HEK293 (cell line): ENCODE measurements at regions not wholly inside any gene's neighbourhood (a gene's known extent, or its start where the extent isn't known, plus 50 kb on each side); places are given as distances from the start of the nearest gene placed in this dataset.

Experiments used
- CTCF ChIA-PET: fragments of 350-600 bp; formaldehyde crosslinking; extraction: SDS; loops from one replicate; lab custom pipeline; 2021; ENCODE audit warnings: antibody characterized with exemption; lab: Yijun Ruan, JAX
- POLR2A ChIA-PET: fragments of 300-600 bp; formaldehyde crosslinking; extraction: SDS; loops from one replicate; lab custom pipeline; 2020; ENCODE audit warnings: antibody characterized with exemption, inconsistent platforms; lab: Yijun Ruan, JAX
- H3K27ac ChIP-seq: fragments of 200-500 bp; sonication (Bioruptor generic); 2 replicates; pipeline ENCODE4 v1.5.1; 2014; ENCODE audit warnings: low read depth, low read length, control low read depth, inconsistent platforms; ENCODE audit errors: extremely low read depth
- H3K36me3 ChIP-seq, 2 experiments: fragments of 200-500 bp in 1 of 2; sonication (Bioruptor generic) in 1 of 2; 1 replicate in 1 of 2; 2 replicates in 1 of 2; pipeline ENCODE4 v1.5.1; 2014 to 2017; ENCODE audit warnings: inconsistent platforms in 2 of 2, low read length in 2 of 2; ENCODE audit not compliant: control insufficient read depth in 2 of 2, insufficient read depth in 1 of 2
- H3K4me1 ChIP-seq: fragments of 200-500 bp; sonication (Bioruptor generic); 2 replicates; pipeline ENCODE4 v1.5.1; 2014; ENCODE audit warnings: mild to moderate bottlenecking, low read length, inconsistent platforms; ENCODE audit not compliant: control insufficient read depth, insufficient read depth
- H3K4me3 ChIP-seq: 2 replicates; pipeline ENCODE4 v1.5.1; 2011; ENCODE audit warnings: low read depth, mild to moderate bottlenecking, control low read depth, low read length, moderate library complexity
- H3K9me3 ChIP-seq: fragments of 200-500 bp; sonication (Bioruptor generic); 2 replicates; pipeline ENCODE4 v1.5.1; 2014; ENCODE audit warnings: low read depth, low read length, inconsistent platforms; ENCODE audit not compliant: control insufficient read depth, insufficient read depth
- GFI1B ChIP-seq: fragments of 450-650 bp; formaldehyde crosslinking; IDR thresholded peaks from 2 replicates; pipeline ENCODE4 v1.5.1; 2016; ENCODE audit warnings: missing biosample characterization, missing genetic modification characterization
- HOXD13 ChIP-seq: sonication (generic); formaldehyde crosslinking; IDR thresholded peaks from 2 replicates; pipeline ENCODE4 v1.8.0; 2022; ENCODE audit warnings: missing genetic modification reagents, borderline replicate concordance
- MEIS1 ChIP-seq: sonication (generic); formaldehyde crosslinking; IDR thresholded peaks from 2 replicates; pipeline ENCODE4 v1.8.1; 2022; ENCODE audit warnings: missing genetic modification reagents, mild to moderate bottlenecking, borderline replicate concordance
- SETDB1 ChIP-seq: IDR thresholded peaks from one replicate; pipeline ENCODE4 v1.6.1; 2017; ENCODE audit warnings: mild to moderate bottlenecking, low read length, moderate library complexity, mixed read lengths; ENCODE audit not compliant: insufficient read length
- ZBTB1 ChIP-seq: fragments of 450-650 bp; formaldehyde crosslinking; IDR thresholded peaks from 2 replicates; pipeline ENCODE4 v1.5.1; 2016; ENCODE audit warnings: missing biosample characterization, missing genetic modification characterization
- ZBTB17 ChIP-seq: fragments of 450-650 bp; formaldehyde crosslinking; IDR thresholded peaks from 2 replicates; pipeline ENCODE4 v1.5.1; 2016; ENCODE audit warnings: missing biosample characterization, missing genetic modification characterization
- ZBTB20 ChIP-seq: fragments of 450-650 bp; formaldehyde crosslinking; IDR thresholded peaks from 2 replicates; pipeline ENCODE4 v1.5.1; 2016; ENCODE audit warnings: missing biosample characterization, missing genetic modification characterization
- ZFHX2 ChIP-seq: fragments of 450-650 bp; formaldehyde crosslinking; conservative IDR thresholded peaks from 2 replicates; pipeline ENCODE4 v1.5.1; 2016; ENCODE audit warnings: missing biosample characterization, missing genetic modification characterization
- ZNF114 ChIP-seq: fragments of 450-650 bp; formaldehyde crosslinking; IDR thresholded peaks from 2 replicates; pipeline ENCODE4 v1.5.0; 2017; ENCODE audit warnings: missing biosample characterization, missing genetic modification characterization
- ZNF140 ChIP-seq: fragments of 450-650 bp; formaldehyde crosslinking; IDR thresholded peaks from 2 replicates; pipeline ENCODE4 v1.5.1; 2016; ENCODE audit warnings: missing biosample characterization, missing genetic modification characterization
- ZNF157 ChIP-seq: fragments of 450-650 bp; formaldehyde crosslinking; IDR thresholded peaks from 2 replicates; pipeline ENCODE4 v1.5.1; 2016; ENCODE audit warnings: missing biosample characterization, missing genetic modification characterization
- ZNF184 ChIP-seq: fragments of 450-650 bp; IDR thresholded peaks from 2 replicates; pipeline ENCODE4 v1.5.1; 2018; ENCODE audit warnings: missing biosample characterization, mild to moderate bottlenecking, missing genetic modification characterization
- ZNF23 ChIP-seq: fragments of 450-650 bp; formaldehyde crosslinking; IDR thresholded peaks from 2 replicates; pipeline ENCODE4 v1.5.1; 2016; ENCODE audit warnings: missing biosample characterization, missing genetic modification characterization, borderline replicate concordance
- ZNF423 ChIP-seq: fragments of 450-650 bp; formaldehyde crosslinking; IDR thresholded peaks from 2 replicates; pipeline ENCODE4 v1.5.1; 2016; ENCODE audit warnings: missing biosample characterization, missing genetic modification characterization
- ZNF473 ChIP-seq: fragments of 450-650 bp; formaldehyde crosslinking; IDR thresholded peaks from 2 replicates; pipeline ENCODE4 v1.5.1; 2017; ENCODE audit warnings: missing biosample characterization, missing genetic modification characterization
- ZNF544 ChIP-seq: fragments of 450-650 bp; formaldehyde crosslinking; IDR thresholded peaks from 2 replicates; pipeline ENCODE4 v1.5.0; 2017; ENCODE audit warnings: missing biosample characterization, missing genetic modification characterization
- ZNF549 ChIP-seq: fragments of 450-650 bp; IDR thresholded peaks from 2 replicates; pipeline ENCODE4 v1.5.1; 2018; ENCODE audit warnings: missing biosample characterization, missing genetic modification characterization, mild to moderate bottlenecking, inconsistent platforms, moderate library complexity
- ZNF600 ChIP-seq: fragments of 450-650 bp; formaldehyde crosslinking; IDR thresholded peaks from 2 replicates; pipeline ENCODE4 v1.5.1; 2016; ENCODE audit warnings: missing biosample characterization, missing genetic modification characterization
- ZNF677 ChIP-seq: fragments of 450-650 bp; IDR thresholded peaks from 2 replicates; pipeline ENCODE4 v1.5.0; 2018; ENCODE audit warnings: missing biosample characterization, mild to moderate bottlenecking, missing genetic modification characterization, moderate library complexity
- ZNF707 ChIP-seq: fragments of 450-650 bp; formaldehyde crosslinking; IDR thresholded peaks from 2 replicates; pipeline ENCODE4 v1.5.1; 2016; ENCODE audit warnings: missing biosample characterization, missing genetic modification characterization
- ZNF747 ChIP-seq: fragments of 450-650 bp; formaldehyde crosslinking; IDR thresholded peaks from 2 replicates; pipeline ENCODE4 v1.5.1; 2016; ENCODE audit warnings: missing biosample characterization, missing genetic modification characterization
- ZNF791 ChIP-seq: fragments of 450-650 bp; formaldehyde crosslinking; IDR thresholded peaks from 2 replicates; pipeline ENCODE4 v1.5.1; 2016; ENCODE audit warnings: missing biosample characterization, missing genetic modification characterization
- ZNF830 ChIP-seq: fragments of 450-650 bp; IDR thresholded peaks from 2 replicates; pipeline ENCODE4 v1.5.0; 2018; ENCODE audit warnings: missing biosample characterization, missing genetic modification characterization, low read depth, mild to moderate bottlenecking, moderate library complexity
- ZSCAN23 ChIP-seq: fragments of 450-650 bp; formaldehyde crosslinking; IDR thresholded peaks from 2 replicates; pipeline ENCODE4 v1.5.1; 2016; ENCODE audit warnings: missing biosample characterization, missing genetic modification characterization
- TF ChIP-seq, protein P1 (sequence below): fragments of 450-650 bp; formaldehyde crosslinking; IDR thresholded peaks from 2 replicates; pipeline ENCODE4 v1.5.1; 2016; ENCODE audit warnings: missing biosample characterization, missing genetic modification characterization, borderline replicate concordance
- TF ChIP-seq, protein P2 (sequence below): fragments of 450-650 bp; formaldehyde crosslinking; IDR thresholded peaks from 2 replicates; pipeline ENCODE4 v1.5.1; 2017; ENCODE audit warnings: missing biosample characterization, missing genetic modification characterization
- TF ChIP-seq, protein P3 (sequence below): IDR thresholded peaks from 2 replicates; pipeline ENCODE4 v1.6.1; 2011; ENCODE audit warnings: mild to moderate bottlenecking, low read depth, low read length, borderline replicate concordance
- TF ChIP-seq, protein P4 (sequence below): fragments of 450-650 bp; formaldehyde crosslinking; IDR thresholded peaks from 2 replicates; pipeline ENCODE4 v1.5.1; 2016; ENCODE audit warnings: missing biosample characterization, missing genetic modification characterization

DNA sequence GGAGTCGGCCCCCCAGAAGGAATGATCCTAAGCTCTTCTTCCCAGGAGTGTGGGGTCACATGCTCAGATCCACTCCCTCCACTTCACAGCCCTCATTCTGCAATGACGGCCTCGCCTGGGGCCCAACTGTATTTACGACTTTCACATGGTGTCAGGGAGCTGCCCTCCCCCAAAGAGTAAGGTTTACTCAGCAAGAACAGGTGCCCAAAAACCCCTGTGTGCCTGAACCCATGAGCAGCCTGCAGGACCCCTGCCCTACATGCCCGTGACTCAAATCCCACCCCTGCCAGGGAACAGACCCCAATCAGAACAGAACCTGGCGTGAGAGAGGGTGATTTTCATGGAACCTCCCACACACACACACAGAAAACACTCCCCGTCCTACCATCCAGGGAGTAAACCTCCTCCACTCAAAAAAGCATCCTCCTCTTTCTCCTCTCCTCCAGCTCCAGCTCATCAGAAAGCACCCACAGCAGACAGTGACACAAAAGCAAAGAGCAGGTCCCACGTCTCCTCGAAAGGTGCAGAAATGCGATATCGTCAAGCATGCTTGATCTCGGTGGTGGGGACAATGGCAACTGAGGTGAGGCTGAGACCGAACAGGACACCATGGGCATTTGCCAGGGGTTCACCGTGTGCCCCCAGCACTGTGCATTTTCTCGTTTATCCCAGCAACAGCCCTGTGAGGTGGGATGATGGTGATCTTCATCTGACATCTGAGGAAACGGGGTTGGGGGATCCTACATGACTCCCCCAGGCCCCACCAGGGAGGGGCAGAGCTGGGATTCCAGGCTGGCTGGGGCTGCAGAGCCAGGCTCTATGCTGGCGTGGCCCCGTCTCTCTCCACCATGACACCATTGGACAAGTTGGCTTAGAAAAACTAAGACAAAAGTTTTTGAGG is 397.9 kb downstream of the NPHP4 start:
- Histone ChIP-seq H3K4me3 (no peak overlapping the region), H3K9me3 (no peaks in the 10 kb centered on the region), H3K27ac (no peak overlapping the region), H3K36me3 (no peaks in the 10 kb centered on the region), H3K4me1 (no peaks in the 10 kb centered on the region)
- no peak for TF ChIP-seq ZNF707 (tag by site-specific recombination)
- TF ChIP-seq ZSCAN23 (tag by site-specific recombination) = no peak
- no peak for TF ChIP-seq ZBTB20 (tag by site-specific recombination)
- TF ChIP-seq ZNF114 (tag by site-specific recombination) = no peak
- no peak for TF ChIP-seq ZNF140 (tag by site-specific recombination)
- no peak for TF ChIP-seq ZNF600
- TF ChIP-seq ZNF23 (tag by site-specific recombination) = no peak
- TF ChIP-seq, protein P1, sequence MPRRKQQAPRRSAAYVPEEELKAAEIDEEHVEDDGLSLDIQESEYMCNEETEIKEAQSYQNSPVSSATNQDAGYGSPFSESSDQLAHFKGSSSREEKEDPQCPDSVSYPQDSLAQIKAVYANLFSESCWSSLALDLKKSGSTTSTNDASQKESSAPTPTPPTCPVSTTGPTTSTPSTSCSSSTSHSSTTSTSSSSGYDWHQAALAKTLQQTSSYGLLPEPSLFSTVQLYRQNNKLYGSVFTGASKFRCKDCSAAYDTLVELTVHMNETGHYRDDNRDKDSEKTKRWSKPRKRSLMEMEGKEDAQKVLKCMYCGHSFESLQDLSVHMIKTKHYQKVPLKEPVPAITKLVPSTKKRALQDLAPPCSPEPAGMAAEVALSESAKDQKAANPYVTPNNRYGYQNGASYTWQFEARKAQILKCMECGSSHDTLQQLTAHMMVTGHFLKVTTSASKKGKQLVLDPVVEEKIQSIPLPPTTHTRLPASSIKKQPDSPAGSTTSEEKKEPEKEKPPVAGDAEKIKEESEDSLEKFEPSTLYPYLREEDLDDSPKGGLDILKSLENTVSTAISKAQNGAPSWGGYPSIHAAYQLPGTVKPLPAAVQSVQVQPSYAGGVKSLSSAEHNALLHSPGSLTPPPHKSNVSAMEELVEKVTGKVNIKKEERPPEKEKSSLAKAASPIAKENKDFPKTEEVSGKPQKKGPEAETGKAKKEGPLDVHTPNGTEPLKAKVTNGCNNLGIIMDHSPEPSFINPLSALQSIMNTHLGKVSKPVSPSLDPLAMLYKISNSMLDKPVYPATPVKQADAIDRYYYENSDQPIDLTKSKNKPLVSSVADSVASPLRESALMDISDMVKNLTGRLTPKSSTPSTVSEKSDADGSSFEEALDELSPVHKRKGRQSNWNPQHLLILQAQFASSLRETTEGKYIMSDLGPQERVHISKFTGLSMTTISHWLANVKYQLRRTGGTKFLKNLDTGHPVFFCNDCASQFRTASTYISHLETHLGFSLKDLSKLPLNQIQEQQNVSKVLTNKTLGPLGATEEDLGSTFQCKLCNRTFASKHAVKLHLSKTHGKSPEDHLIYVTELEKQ (tag by site-specific recombination) = no peak
- no peak for TF ChIP-seq SETDB1
- no peak for TF ChIP-seq ZNF747 (tag by site-specific recombination)
- TF ChIP-seq, protein P2, sequence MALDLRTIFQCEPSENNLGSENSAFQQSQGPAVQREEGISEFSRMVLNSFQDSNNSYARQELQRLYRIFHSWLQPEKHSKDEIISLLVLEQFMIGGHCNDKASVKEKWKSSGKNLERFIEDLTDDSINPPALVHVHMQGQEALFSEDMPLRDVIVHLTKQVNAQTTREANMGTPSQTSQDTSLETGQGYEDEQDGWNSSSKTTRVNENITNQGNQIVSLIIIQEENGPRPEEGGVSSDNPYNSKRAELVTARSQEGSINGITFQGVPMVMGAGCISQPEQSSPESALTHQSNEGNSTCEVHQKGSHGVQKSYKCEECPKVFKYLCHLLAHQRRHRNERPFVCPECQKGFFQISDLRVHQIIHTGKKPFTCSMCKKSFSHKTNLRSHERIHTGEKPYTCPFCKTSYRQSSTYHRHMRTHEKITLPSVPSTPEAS (tag by site-specific recombination) = no peak
- TF ChIP-seq MEIS1 = no peak
- TF ChIP-seq ZNF830 = no peak
- TF ChIP-seq ZNF549 (tag by site-specific recombination) = no peak
- CTCF ChIA-PET = no interaction called here
- POLR2A ChIA-PET = no interaction called here

DNA sequence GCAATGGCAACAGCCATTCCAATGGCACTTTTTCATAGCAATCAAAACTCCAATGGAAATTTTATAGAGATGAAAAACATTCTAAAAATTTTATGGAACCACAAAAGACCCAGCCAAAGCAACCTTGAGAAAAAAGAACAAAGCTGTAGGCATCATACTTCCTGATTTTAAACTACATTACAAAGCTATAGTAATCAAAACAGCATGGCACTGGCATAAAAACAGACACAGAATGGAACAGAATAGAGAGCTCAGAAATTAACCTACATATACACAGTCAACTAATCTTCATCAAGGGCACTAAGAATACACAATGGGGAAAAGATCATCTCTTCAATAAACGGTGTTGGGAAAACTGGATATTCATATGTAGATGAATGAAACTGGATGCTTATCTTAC is 401.5 kb downstream of the NPHP4 start:
- H3K4me1 ChIP-seq = no peaks in the 10 kb centered on the region
- POLR2A ChIA-PET = no interaction called here
- H3K4me3 ChIP-seq = no peak overlapping the region
- H3K36me3 ChIP-seq = no peaks in the 10 kb centered on the region
- no peak overlapping the region for H3K27ac ChIP-seq
- H3K9me3 ChIP-seq = no peaks in the 10 kb centered on the region
- CTCF ChIA-PET = no interaction called here
- TF ChIP-seq, protein P3, sequence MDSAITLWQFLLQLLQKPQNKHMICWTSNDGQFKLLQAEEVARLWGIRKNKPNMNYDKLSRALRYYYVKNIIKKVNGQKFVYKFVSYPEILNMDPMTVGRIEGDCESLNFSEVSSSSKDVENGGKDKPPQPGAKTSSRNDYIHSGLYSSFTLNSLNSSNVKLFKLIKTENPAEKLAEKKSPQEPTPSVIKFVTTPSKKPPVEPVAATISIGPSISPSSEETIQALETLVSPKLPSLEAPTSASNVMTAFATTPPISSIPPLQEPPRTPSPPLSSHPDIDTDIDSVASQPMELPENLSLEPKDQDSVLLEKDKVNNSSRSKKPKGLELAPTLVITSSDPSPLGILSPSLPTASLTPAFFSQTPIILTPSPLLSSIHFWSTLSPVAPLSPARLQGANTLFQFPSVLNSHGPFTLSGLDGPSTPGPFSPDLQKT = no peak
- TF ChIP-seq, protein P4, sequence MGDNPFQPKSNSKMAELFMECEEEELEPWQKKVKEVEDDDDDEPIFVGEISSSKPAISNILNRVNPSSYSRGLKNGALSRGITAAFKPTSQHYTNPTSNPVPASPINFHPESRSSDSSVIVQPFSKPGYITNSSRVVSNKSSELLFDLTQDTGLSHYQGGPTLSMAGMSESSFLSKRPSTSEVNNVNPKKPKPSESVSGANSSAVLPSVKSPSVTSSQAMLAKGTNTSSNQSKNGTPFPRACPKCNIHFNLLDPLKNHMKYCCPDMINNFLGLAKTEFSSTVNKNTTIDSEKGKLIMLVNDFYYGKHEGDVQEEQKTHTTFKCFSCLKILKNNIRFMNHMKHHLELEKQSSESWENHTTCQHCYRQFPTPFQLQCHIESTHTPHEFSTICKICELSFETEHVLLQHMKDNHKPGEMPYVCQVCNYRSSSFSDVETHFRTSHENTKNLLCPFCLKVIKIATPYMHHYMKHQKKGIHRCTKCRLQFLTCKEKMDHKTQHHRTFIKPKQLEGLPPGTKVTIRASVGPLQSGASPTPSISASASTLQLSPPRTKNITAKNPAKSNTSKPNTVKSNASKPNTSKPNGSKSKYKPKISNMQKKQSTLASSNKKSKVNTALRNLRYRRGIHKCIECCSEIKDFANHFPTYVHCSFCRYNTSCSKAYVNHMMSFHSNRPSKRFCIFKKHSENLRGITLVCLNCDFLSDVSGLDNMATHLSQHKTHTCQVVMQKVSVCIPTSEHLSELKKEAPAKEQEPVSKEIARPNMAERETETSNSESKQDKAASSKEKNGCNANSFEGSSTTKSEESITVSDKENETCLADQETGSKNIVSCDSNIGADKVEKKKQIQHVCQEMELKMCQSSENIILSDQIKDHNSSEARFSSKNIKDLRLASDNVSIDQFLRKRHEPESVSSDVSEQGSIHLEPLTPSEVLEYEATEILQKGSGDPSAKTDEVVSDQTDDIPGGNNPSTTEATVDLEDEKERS (tag by site-specific recombination) = peak; percentile 89; the same call in 1 of the 2 replicates
- no peak for TF ChIP-seq ZNF677 (tag by site-specific recombination)
- no peak for TF ChIP-seq ZNF544 (tag by site-specific recombination)
- TF ChIP-seq ZNF184 (tag by site-specific recombination) = no peak
- TF ChIP-seq ZFHX2 (tag by site-specific recombination) = no peak
- no peak for TF ChIP-seq ZNF423 (tag by site-specific recombination)
- TF ChIP-seq ZNF473 (tag by site-specific recombination) = no peak
- TF ChIP-seq ZBTB17 (tag by site-specific recombination) = no peak
- TF ChIP-seq ZNF140 (tag by site-specific recombination) = no peak
- TF ChIP-seq HOXD13 (CRISPR knock-in tag) = no peak
- TF ChIP-seq GFI1B (tag by site-specific recombination) = no peak
- TF ChIP-seq ZNF23 (tag by site-specific recombination) = no peak
- no peak for TF ChIP-seq ZBTB1 (tag by site-specific recombination)
- peak; percentile 81 for TF ChIP-seq SETDB1
- no peak for TF ChIP-seq ZNF791
- TF ChIP-seq ZNF157 (tag by site-specific recombination) = no peak
